C4-2B (cell line): ENCODE measurements at regions not wholly inside any gene's neighbourhood (a gene's known extent, or its start where the extent isn't known, plus 50 kb on each side); places are given as distances from the start of the nearest gene placed in this dataset.

Source experiments
- H3K27ac ChIP-seq: fragments of 450-650 bp; 2 replicates; pipeline ENCODE4 v1.5.1; 2017
- ZFX ChIP-seq: fragments of 450-650 bp; IDR thresholded peaks from 2 replicates; pipeline ENCODE4 v1.6.1; 2017
- TF ChIP-seq, protein P1 (sequence below): fragments of 450-650 bp; conservative IDR thresholded peaks from 2 replicates; pipeline ENCODE4 v1.5.1; 2017; ENCODE audit warnings: mild to moderate bottlenecking

DNA sequence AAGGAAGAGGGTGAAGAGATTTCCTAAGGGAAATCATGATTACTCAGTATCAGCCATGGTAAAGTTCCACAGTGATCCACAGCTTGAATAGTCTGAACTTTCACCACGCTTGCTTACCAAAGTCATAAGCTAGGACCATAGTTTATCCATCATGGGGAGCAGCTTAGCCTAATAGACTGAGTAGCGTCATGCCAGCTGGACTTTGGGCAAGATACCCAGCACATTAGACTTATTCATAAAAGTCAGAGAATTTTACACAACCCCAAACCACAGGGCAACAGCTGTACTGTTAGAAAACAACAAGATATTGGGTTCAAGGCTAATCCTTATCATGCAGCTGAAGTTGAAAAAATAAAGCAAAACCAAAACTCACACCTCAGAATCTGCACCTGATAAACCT is 491.0 kb downstream of the XPNPEP1 start:
- no peak overlapping the region for H3K27ac ChIP-seq
- TF ChIP-seq, protein P1, sequence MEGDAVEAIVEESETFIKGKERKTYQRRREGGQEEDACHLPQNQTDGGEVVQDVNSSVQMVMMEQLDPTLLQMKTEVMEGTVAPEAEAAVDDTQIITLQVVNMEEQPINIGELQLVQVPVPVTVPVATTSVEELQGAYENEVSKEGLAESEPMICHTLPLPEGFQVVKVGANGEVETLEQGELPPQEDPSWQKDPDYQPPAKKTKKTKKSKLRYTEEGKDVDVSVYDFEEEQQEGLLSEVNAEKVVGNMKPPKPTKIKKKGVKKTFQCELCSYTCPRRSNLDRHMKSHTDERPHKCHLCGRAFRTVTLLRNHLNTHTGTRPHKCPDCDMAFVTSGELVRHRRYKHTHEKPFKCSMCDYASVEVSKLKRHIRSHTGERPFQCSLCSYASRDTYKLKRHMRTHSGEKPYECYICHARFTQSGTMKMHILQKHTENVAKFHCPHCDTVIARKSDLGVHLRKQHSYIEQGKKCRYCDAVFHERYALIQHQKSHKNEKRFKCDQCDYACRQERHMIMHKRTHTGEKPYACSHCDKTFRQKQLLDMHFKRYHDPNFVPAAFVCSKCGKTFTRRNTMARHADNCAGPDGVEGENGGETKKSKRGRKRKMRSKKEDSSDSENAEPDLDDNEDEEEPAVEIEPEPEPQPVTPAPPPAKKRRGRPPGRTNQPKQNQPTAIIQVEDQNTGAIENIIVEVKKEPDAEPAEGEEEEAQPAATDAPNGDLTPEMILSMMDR, result no peak
- no peak for TF ChIP-seq ZFX

DNA sequence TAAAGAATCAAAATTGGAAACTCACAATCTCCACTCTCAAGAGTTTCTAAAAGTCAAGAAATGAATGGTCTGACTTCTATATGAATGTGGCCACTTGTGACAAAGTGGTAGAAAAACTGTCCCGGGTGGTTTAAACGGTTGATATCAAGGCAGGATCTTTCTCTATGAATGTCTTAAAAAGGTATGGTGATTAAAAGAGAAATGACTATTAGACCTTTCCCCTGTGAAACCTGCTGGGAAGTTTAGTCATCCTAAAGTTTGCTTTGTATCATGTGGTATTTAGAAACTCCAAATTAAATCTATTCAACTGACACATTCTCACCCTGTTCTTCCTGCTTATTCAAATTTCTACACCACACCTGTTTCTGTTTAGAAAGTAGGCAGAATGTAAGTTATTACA is 492.5 kb downstream of the XPNPEP1 start:
- no peak overlapping the region for H3K27ac ChIP-seq
- TF ChIP-seq ZFX, result no peak
- TF ChIP-seq, protein P1, result no peak

DNA sequence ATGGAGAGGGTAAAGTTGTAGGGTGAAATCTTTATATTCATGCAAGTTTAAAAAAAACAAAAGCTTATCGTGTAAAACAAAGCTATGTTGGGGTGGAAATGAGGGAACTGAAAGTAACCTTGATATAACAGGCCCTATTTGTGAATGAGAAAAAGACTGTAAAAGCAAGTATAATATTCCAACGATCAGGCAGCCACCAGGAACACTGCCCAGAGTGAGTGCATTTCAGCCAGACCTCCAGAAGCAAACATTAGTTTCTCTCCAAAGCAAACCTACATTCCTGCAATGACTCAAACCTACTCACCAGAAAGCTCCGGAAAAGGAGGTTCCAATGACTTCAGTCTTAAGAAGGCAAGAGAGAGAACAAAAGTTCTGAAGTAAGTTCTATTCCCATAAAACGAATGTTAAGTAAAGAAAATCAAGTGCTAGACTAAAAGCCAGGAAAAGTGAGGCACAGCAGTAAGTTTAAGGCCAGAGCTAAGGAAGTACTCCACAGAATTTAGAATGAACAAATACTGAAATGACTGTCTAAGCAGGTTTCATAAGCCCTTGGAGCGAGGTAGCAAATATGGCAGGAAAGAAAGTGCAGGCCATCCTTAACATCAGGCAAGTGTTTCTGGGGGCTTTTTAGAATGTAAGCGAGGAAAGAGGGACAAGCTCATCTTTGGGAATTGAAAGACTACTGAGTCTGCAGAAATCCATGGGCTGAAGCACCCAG is 493.1 kb downstream of the XPNPEP1 start:
- TF ChIP-seq, protein P1, result no peak
- TF ChIP-seq ZFX, result no peak
- no peak overlapping the region for H3K27ac ChIP-seq

DNA sequence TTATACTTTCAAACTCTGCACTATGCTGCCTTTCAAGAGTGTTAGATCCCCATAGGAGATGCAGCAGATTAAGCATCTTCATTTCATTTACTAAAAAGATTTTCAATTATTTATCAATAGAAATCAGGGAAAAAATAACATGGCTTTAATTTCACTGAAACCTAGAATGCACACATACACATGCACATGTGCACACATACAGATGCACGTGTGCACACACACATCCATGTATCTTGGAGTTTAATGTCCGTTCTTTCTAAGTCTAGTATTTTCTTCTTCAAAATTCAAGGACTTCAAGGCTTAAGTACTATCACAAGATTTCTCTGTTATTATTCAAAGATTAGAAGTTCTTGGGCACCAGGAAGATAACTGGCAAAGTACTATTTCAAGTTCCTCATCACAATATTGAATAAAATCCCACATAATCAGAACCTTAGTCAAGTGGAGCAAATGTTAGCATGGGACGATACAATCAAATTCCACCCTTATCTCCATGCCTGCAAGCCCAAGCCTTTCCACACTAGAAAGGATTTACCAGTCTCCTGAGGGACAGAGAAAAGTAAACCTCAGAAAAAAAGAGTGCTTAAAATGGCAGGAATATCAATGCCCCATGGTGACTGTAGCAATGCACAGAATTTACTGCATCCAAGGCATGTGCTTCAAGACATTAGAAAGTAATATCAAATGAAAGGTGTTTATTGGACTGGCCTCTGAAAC is 494.4 kb downstream of the XPNPEP1 start:
- TF ChIP-seq, protein P1, result no peak
- no peak for TF ChIP-seq ZFX
- no peak overlapping the region for H3K27ac ChIP-seq

DNA sequence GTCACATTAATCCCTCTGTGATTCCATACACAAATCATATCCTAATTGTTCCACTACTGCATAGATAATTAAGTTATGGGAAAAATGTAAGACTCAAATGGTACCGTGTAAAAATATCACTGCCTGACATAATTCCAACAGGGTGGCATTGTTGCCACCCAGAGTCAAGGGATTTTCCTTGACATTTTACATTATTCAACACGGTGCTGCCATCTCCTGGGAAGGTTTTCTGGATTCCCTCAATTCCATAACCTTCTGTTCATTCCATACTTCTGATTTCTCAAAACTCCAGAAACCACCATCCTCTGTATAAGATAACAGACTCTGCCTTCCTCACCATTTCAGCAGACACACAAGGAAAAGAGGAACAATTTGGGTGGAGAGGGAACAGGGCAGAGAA is 495.9 kb downstream of the XPNPEP1 start:
- no peak for TF ChIP-seq ZFX
- TF ChIP-seq, protein P1, result peak; percentile 12
- no peak overlapping the region for H3K27ac ChIP-seq

DNA sequence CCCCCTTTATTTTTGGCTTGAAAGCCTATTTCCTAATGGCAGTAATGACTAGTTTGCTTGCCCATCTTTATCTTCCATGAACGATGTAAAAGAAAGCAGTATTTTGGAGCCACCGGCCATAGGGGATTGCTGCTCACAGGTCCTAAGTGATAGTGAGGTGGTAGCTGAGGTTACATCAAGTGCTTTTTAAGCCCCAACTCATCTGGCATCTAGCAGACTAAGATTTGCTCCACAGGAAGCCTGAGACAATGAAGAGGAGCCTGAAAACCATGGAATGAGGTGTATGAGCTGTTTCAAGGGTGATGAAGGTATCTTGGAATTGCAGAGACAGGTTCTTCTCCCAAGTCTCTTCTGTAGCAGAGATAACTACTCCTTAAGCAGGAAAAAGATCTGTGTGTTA is 496.3 kb downstream of the XPNPEP1 start:
- no peak overlapping the region for H3K27ac ChIP-seq
- TF ChIP-seq ZFX, result no peak
- TF ChIP-seq, protein P1, result no peak

DNA sequence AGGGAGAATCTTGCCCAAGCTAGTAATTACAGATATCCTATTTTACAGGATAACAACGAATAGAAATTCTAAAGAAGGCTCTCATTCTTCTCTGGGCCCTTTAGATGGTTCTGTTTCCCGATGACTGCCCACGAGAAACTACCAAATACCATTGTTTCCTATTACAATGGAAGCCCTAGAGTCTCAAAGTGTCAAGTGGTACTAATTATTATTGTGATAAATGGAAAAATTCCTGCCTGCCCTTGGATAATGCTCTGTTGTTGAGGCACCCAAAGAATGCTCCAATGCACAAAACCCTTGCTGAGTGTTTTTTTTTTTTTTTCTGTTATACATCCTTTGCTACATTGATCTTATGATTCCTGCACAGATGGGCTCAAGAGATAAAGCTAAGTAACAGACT is 504.5 kb downstream of the XPNPEP1 start:
- no peak overlapping the region for H3K27ac ChIP-seq
- TF ChIP-seq, protein P1, result no peak
- no peak for TF ChIP-seq ZFX
